ENCODE measurements at regions not wholly inside any gene's neighbourhood (a gene's known extent, or its start where the extent isn't known, plus 50 kb on each side); places are given as distances from the start of the nearest gene placed in this dataset.

DNA sequence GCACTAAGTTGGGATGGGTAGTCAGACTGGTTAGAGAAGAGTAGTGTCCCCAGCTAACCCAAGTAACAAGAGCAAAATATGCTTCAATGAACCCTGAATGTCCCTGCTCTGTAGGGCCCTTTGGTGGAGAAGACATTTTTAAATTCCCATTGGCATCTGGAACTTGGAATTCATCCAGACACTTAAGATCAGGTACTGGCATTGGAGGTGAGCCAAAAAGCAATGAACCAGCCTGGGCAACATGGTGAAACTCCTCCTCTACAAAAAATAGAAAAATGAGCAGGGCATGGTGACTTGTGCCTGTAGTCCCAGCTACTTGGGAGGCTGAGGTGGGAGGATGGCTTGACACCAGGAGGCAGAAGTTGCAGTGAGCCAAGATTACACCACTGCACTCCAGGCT, 58.9 kb upstream of the ZNF618 start:
- no peak for TF ChIP-seq CTCF (IDR thresholded peaks at IDR 0.05)
- TF ChIP-seq POLR2AphosphoS5 (IDR thresholded peaks at IDR 0.05; ENCODE audit: insufficient read depth in 1 of 2, low read depth in 1 of 2) = no peak
